Ishikawa (cell line): ENCODE measurements at regions not wholly inside any gene's neighbourhood (a gene's known extent, or its start where the extent isn't known, plus 50 kb on each side); places are given as distances from the start of the nearest gene placed in this dataset.

Source experiments
- CEBPB ChIP-seq: IDR thresholded peaks from 2 replicates; pipeline ENCODE4 v1.6.1; 2012
- CREB1 ChIP-seq: IDR thresholded peaks from 2 replicates; pipeline ENCODE4 v1.6.1; 2012; ENCODE audit warnings: low read depth
- EGR1 ChIP-seq: IDR thresholded peaks from 2 replicates; pipeline ENCODE4 v1.6.1; 2012
- EP300 ChIP-seq: IDR thresholded peaks from 2 replicates; pipeline ENCODE4 v1.6.1; 2012; ENCODE audit warnings: borderline replicate concordance
- FOXM1 ChIP-seq: IDR thresholded peaks from 2 replicates; pipeline ENCODE4 v1.6.1; 2012; ENCODE audit warnings: low read depth, borderline replicate concordance
- NFIC ChIP-seq: IDR thresholded peaks from 2 replicates; pipeline ENCODE4 v1.6.1; 2012
- RAD21 ChIP-seq: IDR thresholded peaks from 2 replicates; pipeline ENCODE4 v1.6.1; 2012; ENCODE audit warnings: low read depth
- TAF1 ChIP-seq: IDR thresholded peaks from 2 replicates; pipeline ENCODE4 v1.6.1; 2012; ENCODE audit warnings: low read depth, mild to moderate bottlenecking
- TCF12 ChIP-seq: IDR thresholded peaks from 2 replicates; pipeline ENCODE4 v1.6.1; 2012; ENCODE audit warnings: low read depth
- TEAD4 ChIP-seq: IDR thresholded peaks from 2 replicates; pipeline ENCODE4 v1.6.1; 2012
- YY1 ChIP-seq: IDR thresholded peaks from 2 replicates; pipeline ENCODE4 v1.6.1; 2012; ENCODE audit warnings: low read depth
- ZBTB7A ChIP-seq: IDR thresholded peaks from 2 replicates; pipeline ENCODE4 v1.6.1; 2012; ENCODE audit warnings: low read depth
- TF ChIP-seq, protein P1 (sequence below): IDR thresholded peaks from 2 replicates; pipeline ENCODE4 v1.6.1; 2012; ENCODE audit warnings: low read depth, mild to moderate bottlenecking
- TF ChIP-seq, protein P2 (sequence below): IDR thresholded peaks from 2 replicates; pipeline ENCODE4 v1.6.1; 2012
- TF ChIP-seq, protein P3 (sequence below): IDR thresholded peaks from 2 replicates; pipeline ENCODE4 v1.6.1; 2012

DNA sequence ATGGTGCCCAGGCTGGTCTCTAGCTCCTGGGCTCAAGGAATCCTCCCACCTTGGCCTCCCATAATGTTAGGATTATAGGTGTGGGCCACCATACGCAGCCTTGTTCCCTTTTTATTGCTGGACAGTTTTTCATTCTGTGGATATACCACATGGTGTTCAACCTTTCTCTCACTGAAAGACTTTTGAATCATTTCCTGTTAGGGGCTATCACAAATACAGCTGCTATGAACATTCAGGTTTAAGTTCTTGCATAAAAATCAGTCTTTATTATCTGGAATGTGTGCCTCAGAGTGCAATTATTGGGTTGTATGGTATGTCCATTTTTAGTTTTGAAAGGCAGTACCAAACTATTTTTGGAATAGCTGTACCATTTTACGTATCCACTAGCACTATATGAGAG is 647.2 kb downstream of the LIG4 start:
- TF ChIP-seq CEBPB (no peak), YY1 (no peak), NFIC (no peak), FOXM1 (no peak), EP300 (no peak), TCF12 (no peak), ZBTB7A (no peak), RAD21 (no peak)
- TF ChIP-seq, protein P1, sequence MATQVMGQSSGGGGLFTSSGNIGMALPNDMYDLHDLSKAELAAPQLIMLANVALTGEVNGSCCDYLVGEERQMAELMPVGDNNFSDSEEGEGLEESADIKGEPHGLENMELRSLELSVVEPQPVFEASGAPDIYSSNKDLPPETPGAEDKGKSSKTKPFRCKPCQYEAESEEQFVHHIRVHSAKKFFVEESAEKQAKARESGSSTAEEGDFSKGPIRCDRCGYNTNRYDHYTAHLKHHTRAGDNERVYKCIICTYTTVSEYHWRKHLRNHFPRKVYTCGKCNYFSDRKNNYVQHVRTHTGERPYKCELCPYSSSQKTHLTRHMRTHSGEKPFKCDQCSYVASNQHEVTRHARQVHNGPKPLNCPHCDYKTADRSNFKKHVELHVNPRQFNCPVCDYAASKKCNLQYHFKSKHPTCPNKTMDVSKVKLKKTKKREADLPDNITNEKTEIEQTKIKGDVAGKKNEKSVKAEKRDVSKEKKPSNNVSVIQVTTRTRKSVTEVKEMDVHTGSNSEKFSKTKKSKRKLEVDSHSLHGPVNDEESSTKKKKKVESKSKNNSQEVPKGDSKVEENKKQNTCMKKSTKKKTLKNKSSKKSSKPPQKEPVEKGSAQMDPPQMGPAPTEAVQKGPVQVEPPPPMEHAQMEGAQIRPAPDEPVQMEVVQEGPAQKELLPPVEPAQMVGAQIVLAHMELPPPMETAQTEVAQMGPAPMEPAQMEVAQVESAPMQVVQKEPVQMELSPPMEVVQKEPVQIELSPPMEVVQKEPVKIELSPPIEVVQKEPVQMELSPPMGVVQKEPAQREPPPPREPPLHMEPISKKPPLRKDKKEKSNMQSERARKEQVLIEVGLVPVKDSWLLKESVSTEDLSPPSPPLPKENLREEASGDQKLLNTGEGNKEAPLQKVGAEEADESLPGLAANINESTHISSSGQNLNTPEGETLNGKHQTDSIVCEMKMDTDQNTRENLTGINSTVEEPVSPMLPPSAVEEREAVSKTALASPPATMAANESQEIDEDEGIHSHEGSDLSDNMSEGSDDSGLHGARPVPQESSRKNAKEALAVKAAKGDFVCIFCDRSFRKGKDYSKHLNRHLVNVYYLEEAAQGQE: no peak

DNA sequence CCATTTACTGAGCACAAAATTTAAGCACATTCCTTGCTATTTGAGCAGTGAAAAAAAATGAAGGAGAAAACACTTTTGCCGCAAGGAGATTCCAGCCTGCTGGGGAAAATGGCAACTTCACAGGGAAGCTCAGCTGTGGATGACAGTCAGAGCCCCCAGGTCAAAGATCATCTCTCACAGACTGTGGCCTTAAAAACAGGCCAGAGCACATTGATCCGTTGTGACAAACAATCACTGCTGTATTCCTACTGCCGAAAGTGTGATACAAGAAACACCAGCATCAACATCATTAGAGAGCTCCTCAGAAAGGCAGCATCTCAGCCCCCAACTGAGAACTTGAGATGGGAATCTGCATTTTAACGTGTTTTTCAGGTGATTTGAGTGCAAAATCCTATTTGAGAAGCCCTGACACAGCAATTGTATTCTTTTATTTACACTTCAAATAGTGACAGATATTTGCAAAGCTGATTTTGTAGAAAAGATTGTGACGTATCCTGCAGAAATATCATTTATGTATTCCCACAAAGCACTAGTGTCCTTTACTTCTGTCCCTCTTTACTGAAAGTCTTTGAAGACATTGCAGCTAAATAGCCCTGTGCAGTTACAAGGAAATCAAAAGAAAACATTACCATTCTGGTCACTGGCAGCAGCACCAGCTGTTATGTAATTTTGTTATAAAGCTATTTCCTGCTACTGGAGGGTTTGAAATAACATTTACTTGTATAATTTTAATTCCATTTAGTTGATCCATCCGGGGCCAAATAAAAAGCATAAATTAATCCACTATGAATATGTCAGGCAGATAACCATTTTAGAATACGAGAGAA is 652.0 kb downstream of the LIG4 start:
- TF ChIP-seq ZBTB7A: no peak
- TF ChIP-seq YY1: no peak
- TF ChIP-seq CEBPB: no peak
- no peak for TF ChIP-seq EGR1
- no peak for TF ChIP-seq TEAD4
- TF ChIP-seq RAD21: no peak
- TF ChIP-seq, protein P2, sequence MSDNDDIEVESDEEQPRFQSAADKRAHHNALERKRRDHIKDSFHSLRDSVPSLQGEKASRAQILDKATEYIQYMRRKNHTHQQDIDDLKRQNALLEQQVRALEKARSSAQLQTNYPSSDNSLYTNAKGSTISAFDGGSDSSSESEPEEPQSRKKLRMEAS: no peak
- TF ChIP-seq CREB1: no peak
- TF ChIP-seq, protein P1: no peak
- no peak for TF ChIP-seq FOXM1
- no peak for TF ChIP-seq EP300
- TF ChIP-seq TAF1: no peak
- TF ChIP-seq NFIC: no peak
- TF ChIP-seq, protein P3, sequence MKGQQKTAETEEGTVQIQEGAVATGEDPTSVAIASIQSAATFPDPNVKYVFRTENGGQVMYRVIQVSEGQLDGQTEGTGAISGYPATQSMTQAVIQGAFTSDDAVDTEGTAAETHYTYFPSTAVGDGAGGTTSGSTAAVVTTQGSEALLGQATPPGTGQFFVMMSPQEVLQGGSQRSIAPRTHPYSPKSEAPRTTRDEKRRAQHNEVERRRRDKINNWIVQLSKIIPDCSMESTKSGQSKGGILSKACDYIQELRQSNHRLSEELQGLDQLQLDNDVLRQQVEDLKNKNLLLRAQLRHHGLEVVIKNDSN: no peak

DNA sequence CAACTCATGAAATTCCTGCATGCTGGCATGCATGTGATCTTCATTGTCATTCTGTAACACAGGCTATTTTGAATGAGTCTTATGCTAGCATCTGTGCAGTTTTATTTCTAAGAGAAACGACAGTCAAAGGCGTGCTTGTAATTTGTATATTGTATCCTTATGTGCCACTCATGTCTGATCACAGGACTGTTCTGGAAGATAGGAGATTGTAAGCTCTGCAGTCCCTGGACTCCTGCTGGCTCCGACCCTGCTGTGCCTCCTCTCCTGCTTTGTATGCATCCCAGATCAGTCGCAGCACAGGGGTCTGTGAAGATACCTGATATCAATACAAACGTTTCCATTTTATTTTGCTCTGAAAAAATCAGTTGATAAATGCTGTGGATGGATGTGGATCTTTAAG is 653.1 kb downstream of the LIG4 start:
- TF ChIP-seq NFIC: no peak

DNA sequence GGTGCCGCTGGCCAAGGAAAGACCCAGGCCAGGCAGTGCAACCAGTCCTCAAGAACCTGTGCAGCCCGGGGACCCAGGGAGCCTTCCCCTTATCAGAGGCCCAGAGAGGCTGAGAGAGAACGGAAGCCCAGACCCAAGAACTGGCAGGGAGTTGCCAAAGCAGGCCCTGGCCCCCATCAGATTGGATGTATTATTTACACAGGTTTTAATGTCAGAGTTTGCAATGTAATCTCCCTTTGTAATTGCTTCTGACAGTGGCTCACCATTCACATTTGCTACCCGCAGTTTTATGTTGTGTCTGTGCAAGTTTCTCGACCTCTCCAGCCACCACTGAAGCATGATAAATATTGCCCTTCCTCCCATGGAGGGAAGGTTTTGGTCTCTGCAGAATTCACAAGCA is 660.9 kb downstream of the LIG4 start:
- TF ChIP-seq EP300 (no peak), NFIC (no peak), RAD21 (no peak), EGR1 (no peak), CREB1 (no peak), TEAD4 (no peak), TAF1 (no peak), FOXM1 (no peak), TCF12 (no peak), ZBTB7A (no peak), CEBPB (no peak), YY1 (no peak)
- TF ChIP-seq, protein P3: no peak
- TF ChIP-seq, protein P1: no peak
- TF ChIP-seq, protein P2: no peak

DNA sequence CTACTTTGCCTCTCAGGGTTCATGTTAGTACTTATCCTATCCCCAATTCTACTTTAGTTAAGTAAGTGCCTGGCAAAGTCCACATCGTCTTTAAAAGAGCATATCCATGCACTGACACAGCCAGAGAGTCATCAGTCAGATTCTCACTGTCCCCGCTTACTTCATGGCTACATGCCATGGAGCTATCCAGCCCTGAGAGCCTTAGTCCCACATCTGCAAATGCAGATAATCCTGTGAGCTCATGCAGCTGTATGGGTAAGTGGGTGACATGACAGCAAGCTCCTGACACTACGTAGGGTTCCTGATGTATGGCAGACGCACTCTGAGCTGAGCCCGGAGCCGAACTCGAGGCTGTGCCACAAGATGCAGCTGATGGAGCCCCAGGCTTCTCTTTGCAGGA is 661.5 kb downstream of the LIG4 start:
- TF ChIP-seq TEAD4 (no peak), ZBTB7A (no peak), EP300 (no peak), CEBPB (no peak), NFIC (no peak), TCF12 (no peak), EGR1 (no peak)
